Activated CD8-positive, alpha-beta T cell treated with anti-CD3 and anti-CD28 coated beads, Interleukin-2, amount 10 ng/mL, durations not matched to agents 7 days and 5 days (primary cell): ENCODE measurements at regions not wholly inside any gene's neighbourhood (a gene's known extent, or its start where the extent isn't known, plus 50 kb on each side); places are given as distances from the start of the nearest gene placed in this dataset.
"Not testable (repeated sequence)": the region's sequence is repeated elsewhere in the genome, so short reads cannot be mapped to it uniquely, and the experiment has no call there.

ENCODE experiments used
- ATAC-seq: fragments of 150-1000 bp; cut with Tn5 transposase; one replicate; pipeline ENCODE4 v1.10.0; 2021; ENCODE audit warnings: moderate library complexity
- CTCF ChIA-PET: fragments of 350-600 bp; sonication (Branson Sonifier 250); formaldehyde crosslinking; loops from one replicate; lab custom pipeline; 2021; ENCODE audit warnings: antibody characterized with exemption; lab: Charles Lee
- POLR2A ChIA-PET: fragments of 350-600 bp; sonication (Branson Sonifier 250); formaldehyde crosslinking; loops from one replicate; lab custom pipeline; 2021; ENCODE audit warnings: antibody characterized with exemption; lab: Charles Lee
- DNase-seq: peaks from one replicate; pipeline ENCODE4 v3.0.0-alpha.2; 2020
- H3K27ac Mint-ChIP-seq: one replicate; pipeline ENCODE4 v1.8.0; 2021; ENCODE audit warnings: mild to moderate bottlenecking, mixed read lengths
- H3K27me3 Mint-ChIP-seq: one replicate; pipeline ENCODE4 v1.8.0; 2021; ENCODE audit warnings: low read depth, mixed read lengths
- H3K36me3 Mint-ChIP-seq: one replicate; pipeline ENCODE4 v1.8.0; 2021; ENCODE audit warnings: low read depth, mixed read lengths
- H3K4me1 Mint-ChIP-seq: one replicate; pipeline ENCODE4 v1.8.0; 2021; ENCODE audit warnings: low read depth, mixed read lengths
- H3K4me3 Mint-ChIP-seq: one replicate; pipeline ENCODE4 v1.8.0; 2021; ENCODE audit warnings: mild to moderate bottlenecking, mixed read lengths
- H3K9me3 Mint-ChIP-seq: one replicate; pipeline ENCODE4 v1.8.0; 2022; ENCODE audit warnings: mixed read lengths; ENCODE audit not compliant: insufficient read depth

- H3K4me3 Mint-ChIP-seq, H3K4me1 Mint-ChIP-seq, ATAC-seq, H3K27me3 Mint-ChIP-seq, POLR2A ChIA-PET, H3K27ac Mint-ChIP-seq, H3K36me3 Mint-ChIP-seq, DNase-seq, CTCF ChIA-PET: not testable (repeated sequence)
- peaks cover 14% of the 10 kb centered on the region for H3K9me3 Mint-ChIP-seq
These were observed 75.6 kb downstream of the MRPL39 start for GRCh38 chr21:25531538-25532250.

- no peak overlapping the region for H3K27ac Mint-ChIP-seq
- POLR2A ChIA-PET, result no interaction called here
- H3K27me3 Mint-ChIP-seq, result no peaks in the 10 kb centered on the region
- CTCF ChIA-PET, result no interaction called here
- H3K36me3 Mint-ChIP-seq, result no peaks in the 10 kb centered on the region
- DNase-seq, result no peak
- H3K4me3 Mint-ChIP-seq, result no peak overlapping the region
- H3K9me3 Mint-ChIP-seq, result no peaks in the 10 kb centered on the region
- no peaks in the 10 kb centered on the region for H3K4me1 Mint-ChIP-seq
- ATAC-seq, result no peak
These were observed 78.8 kb downstream of the MRPL39 start for GRCh38 chr21:25528515-25528914.

- ChIA-PET POLR2A (no interaction called here), CTCF (no interaction called here)
- Mint-ChIP-seq H3K27ac (no peak overlapping the region), H3K9me3 (no peaks in the 10 kb centered on the region), H3K4me3 (no peak overlapping the region), H3K36me3 (no peaks in the 10 kb centered on the region), H3K27me3 (no peaks in the 10 kb centered on the region), H3K4me1 (no peaks in the 10 kb centered on the region)
- ATAC-seq, result no peak
- no peak for DNase-seq
These were observed 88.8 kb downstream of the MRPL39 start for GRCh38 chr21:25518491-25518911.

GRCh38 chr21:25515484-25516405 lies 91.5 kb downstream of the MRPL39 start:
- H3K4me1 Mint-ChIP-seq, result peaks cover 7% of the 10 kb centered on the region
- ChIA-PET POLR2A (interaction anchor here (0.8 kb wide), 1 partner anchor 46 kb away, joined by 3 read pairs; no protein-coding TSS in a partner anchor), CTCF (no interaction called here)
- ATAC-seq, result no peak
- no peak overlapping the region for H3K27ac Mint-ChIP-seq
- no peaks in the 10 kb centered on the region for H3K27me3 Mint-ChIP-seq
- no peaks in the 10 kb centered on the region for H3K36me3 Mint-ChIP-seq
- no peak overlapping the region for H3K4me3 Mint-ChIP-seq
- H3K9me3 Mint-ChIP-seq, result no peaks in the 10 kb centered on the region
- DNase-seq, result no peak

- Mint-ChIP-seq H3K36me3 (no peaks in the 10 kb centered on the region), H3K27me3 (no peaks in the 10 kb centered on the region), H3K4me3 (no peak overlapping the region), H3K4me1 (peaks cover 16% of the 10 kb centered on the region), H3K9me3 (no peaks in the 10 kb centered on the region), H3K27ac (no peak overlapping the region)
- no peak for DNase-seq
- POLR2A ChIA-PET, result interaction anchor here (1.1 to 1.2 kb wide), 2 partner anchors 49 to 92 kb away, joined by 3 read pairs; no protein-coding TSS in a partner anchor
- ATAC-seq, result no peak
- CTCF ChIA-PET, result no interaction called here
These were observed 93.5 kb downstream of the MRPL39 start for GRCh38 chr21:25513810-25514209.

- peaks cover 24% of the 10 kb centered on the region for H3K4me1 Mint-ChIP-seq
- ATAC-seq, result no peak
These were observed 94.9 kb downstream of the MRPL39 start for GRCh38 chr21:25512095-25513081.

GRCh38 chr21:25509862-25510261 lies 97.4 kb downstream of the MRPL39 start:
- DNase-seq, result no peak
- ChIA-PET CTCF (no interaction called here), POLR2A (interaction anchor here (2.5 kb wide), 1 partner anchor 52 kb away, joined by 10 read pairs; no protein-coding TSS in a partner anchor)
- Mint-ChIP-seq H3K9me3 (no peaks in the 10 kb centered on the region), H3K27me3 (no peaks in the 10 kb centered on the region), H3K4me1 (peaks cover 30% of the 10 kb centered on the region), H3K36me3 (no peaks in the 10 kb centered on the region), H3K4me3 (peak overlapping the region; percentile 12), H3K27ac (peak overlapping the region; percentile 27)
- no peak for ATAC-seq

More at GRCh38 chr21:25512095-25513081, 94.9 kb downstream of the MRPL39 start:
- Mint-ChIP-seq H3K9me3 (no peaks in the 10 kb centered on the region), H3K4me3 (no peak overlapping the region), H3K27ac (peak overlapping the region; percentile 13), H3K27me3 (no peaks in the 10 kb centered on the region), H3K36me3 (no peaks in the 10 kb centered on the region)
- DNase-seq, result no peak
- CTCF ChIA-PET, result interaction anchor here (0.8 to 1.6 kb wide), 3 partner anchors 49 to 96 kb away, joined by 3 to 4 read pairs (median 3); no protein-coding TSS in a partner anchor
- POLR2A ChIA-PET, result interaction anchor here (1.1 to 2.5 kb wide), 2 partner anchors 50 kb away, joined by 3 to 10 read pairs; no protein-coding TSS in a partner anchor

- ChIA-PET POLR2A (interaction anchor here (0.9 to 1.4 kb wide), 2 partner anchors 44 to 54 kb away, joined by 4 to 9 read pairs; no protein-coding TSS in a partner anchor), CTCF (interaction anchor here (1.1 to 2.6 kb wide), 8 partner anchors 12 to 100 kb away, joined by 3 to 15 read pairs (median 6); no protein-coding TSS in a partner anchor)
- Mint-ChIP-seq H3K4me3 (no peak overlapping the region), H3K36me3 (peaks cover 5% of the 10 kb centered on the region), H3K27ac (no peak overlapping the region), H3K9me3 (no peaks in the 10 kb centered on the region), H3K27me3 (no peaks in the 10 kb centered on the region), H3K4me1 (peaks cover 30% of the 10 kb centered on the region)
- ATAC-seq (no peak), DNase-seq (no peak)
These were observed 98.9 kb downstream of the MRPL39 start for GRCh38 chr21:25508364-25508763.

GRCh38 chr21:25507522-25507921 lies 99.8 kb downstream of the MRPL39 start:
- no peak for ATAC-seq
- POLR2A ChIA-PET, result interaction anchor here (0.7 to 1.4 kb wide), 3 partner anchors 12 to 55 kb away, joined by 3 to 9 read pairs (median 4); no protein-coding TSS in a partner anchor
- peaks cover 5% of the 10 kb centered on the region for H3K36me3 Mint-ChIP-seq
- DNase-seq, result no peak
- no peak overlapping the region for H3K27ac Mint-ChIP-seq
- no peaks in the 10 kb centered on the region for H3K27me3 Mint-ChIP-seq
- H3K9me3 Mint-ChIP-seq, result no peaks in the 10 kb centered on the region
- peaks cover 30% of the 10 kb centered on the region for H3K4me1 Mint-ChIP-seq
- no peak overlapping the region for H3K4me3 Mint-ChIP-seq
- CTCF ChIA-PET, result interaction anchor here (0.7 to 2.6 kb wide), 14 partner anchors 9 to 100 kb away, joined by 3 to 15 read pairs (median 5); no protein-coding TSS in a partner anchor

GRCh38 chr21:25506887-25507286 lies 100.4 kb downstream of the MRPL39 start:
- peaks cover 9% of the 10 kb centered on the region for H3K36me3 Mint-ChIP-seq
- H3K27ac Mint-ChIP-seq, result no peak overlapping the region
- no peak for ATAC-seq
- POLR2A ChIA-PET, result interaction anchor here (0.7 to 1.4 kb wide), 2 partner anchors 11 to 55 kb away, joined by 3 to 9 read pairs; no protein-coding TSS in a partner anchor
- CTCF ChIA-PET, result interaction anchor here (1.0 to 2.6 kb wide), 9 partner anchors 9 to 101 kb away, joined by 3 to 15 read pairs (median 7); no protein-coding TSS in a partner anchor
- peaks cover 30% of the 10 kb centered on the region for H3K4me1 Mint-ChIP-seq
- no peaks in the 10 kb centered on the region for H3K9me3 Mint-ChIP-seq
- no peaks in the 10 kb centered on the region for H3K27me3 Mint-ChIP-seq
- DNase-seq, result no peak
- no peak overlapping the region for H3K4me3 Mint-ChIP-seq
